GM10266 (cell line): ENCODE measurements at regions not wholly inside any gene's neighbourhood (a gene's known extent, or its start where the extent isn't known, plus 50 kb on each side); places are given as distances from the start of the nearest gene placed in this dataset.

Experiments used
- DNase-seq: peaks from one replicate; pipeline ENCODE4 v3.0.0; 2012; ENCODE audit errors: extremely low spot score
- CTCF ChIP-seq: IDR thresholded peaks from 2 replicates; pipeline ENCODE4 v1.5.1; 2012; ENCODE audit warnings: mild to moderate bottlenecking, low read depth; ENCODE audit not compliant: control insufficient read depth, insufficient read depth; ENCODE audit errors: missing control alignments

GRCh38 chr4:127229855-127230608 is 402.7 kb upstream of the INTU start:
- no peak for TF ChIP-seq CTCF
- no peak for DNase-seq

GRCh38 chr4:127236889-127237288 is 395.9 kb upstream of the INTU start:
- no peak for DNase-seq
- no peak for TF ChIP-seq CTCF

GRCh38 chr4:127237581-127237980 is 395.2 kb upstream of the INTU start:
- no peak for DNase-seq
- TF ChIP-seq CTCF, result no peak

- no peak for DNase-seq
- no peak for TF ChIP-seq CTCF
These were observed 393.7 kb upstream of the INTU start for GRCh38 chr4:127238956-127239475.

- no peak for DNase-seq
- no peak for TF ChIP-seq CTCF
These were observed 392.6 kb upstream of the INTU start for GRCh38 chr4:127239902-127240763.

GRCh38 chr4:127240764-127241105 is 392.0 kb upstream of the INTU start:
- no peak for TF ChIP-seq CTCF
- no peak for DNase-seq

GRCh38 chr4:127244515-127244914 is 388.2 kb upstream of the INTU start:
- no peak for TF ChIP-seq CTCF
- no peak for DNase-seq
